ENCODE measurements at regions not wholly inside any gene's neighbourhood (a gene's known extent, or its start where the extent isn't known, plus 50 kb on each side); places are given as distances from the start of the nearest gene placed in this dataset.

GRCh38 chr17:77453613-77454241 is 313.0 kb downstream of the SEC14L1 start (continued):
- TF ChIP-seq GLI4 (CRISPR knock-in tag; IDR thresholded peaks at IDR 0.05; ENCODE audit: borderline replicate concordance) (no peak), HDAC1 (CRISPR knock-in tag; IDR thresholded peaks at IDR 0.05) (peak; percentile 93), MXD1 (CRISPR knock-in tag; IDR thresholded peaks at IDR 0.05) (no peak), ZBTB8A (CRISPR knock-in tag; IDR thresholded peaks at IDR 0.05; ENCODE audit: borderline replicate concordance, low read depth) (0 out of 2 replicates have a peak, but pooled peaks have one; percentile 64), ZNF768 (CRISPR knock-in tag; IDR thresholded peaks at IDR 0.05) (peak; percentile 53; the same call in 1 of the 2 replicates), HOXA9 (CRISPR knock-in tag; IDR thresholded peaks at IDR 0.05; ENCODE audit: borderline replicate concordance) (no peak), RFX1 (IDR thresholded peaks at IDR 0.05) (no peak), KLF13 (CRISPR knock-in tag; IDR thresholded peaks at IDR 0.05) (no peak), YEATS2 (CRISPR knock-in tag; IDR thresholded peaks at IDR 0.05; ENCODE audit: borderline replicate concordance) (peak; percentile 84), ASH2L (IDR thresholded peaks at IDR 0.05; ENCODE audit: insufficient read length, low read depth, low read length) (peak; percentile 32), PHF21A (CRISPR knock-in tag; IDR thresholded peaks at IDR 0.05) (peak; percentile 96), ARID4A (CRISPR knock-in tag; IDR thresholded peaks at IDR 0.05; ENCODE audit: borderline replicate concordance) (peak; percentile 84; the same call in 1 of the 2 replicates), ZNF34 (CRISPR knock-in tag; IDR thresholded peaks at IDR 0.05; ENCODE audit: borderline replicate concordance) (no peak), ZBTB7B (CRISPR knock-in tag; IDR thresholded peaks at IDR 0.05) (peak; percentile 86), SOX5 (CRISPR knock-in tag; IDR thresholded peaks at IDR 0.05; ENCODE audit: borderline replicate concordance) (peak; percentile 86), FOXM1 (CRISPR knock-in tag; IDR thresholded peaks at IDR 0.05) (no peak), ZNF574 (CRISPR knock-in tag; IDR thresholded peaks at IDR 0.05) (peak; percentile 84), SP1 (IDR thresholded peaks at IDR 0.05) (no peak), SP1 (CRISPR knock-in tag; IDR thresholded peaks at IDR 0.05) (peak; percentile 58), CENPX (CRISPR knock-in tag; IDR thresholded peaks at IDR 0.05) (no peak), WIZ (CRISPR knock-in tag; IDR thresholded peaks at IDR 0.05) (no peak), KDM6A (CRISPR knock-in tag; IDR thresholded peaks at IDR 0.05; ENCODE audit: low read depth) (peak; percentile 65; the same call in 1 of the 2 replicates), TEF (CRISPR knock-in tag; IDR thresholded peaks at IDR 0.05) (no peak)

All from HepG2 (cell line).